HepG2 (cell line): ENCODE measurements at regions not wholly inside any gene's neighbourhood (a gene's known extent, or its start where the extent isn't known, plus 50 kb on each side); places are given as distances from the start of the nearest gene placed in this dataset.

Source experiments
- ATAC-seq: fragments of 200-7000 bp; cut with Tn5 transposase; 3 replicates; pipeline ENCODE4 v1.9.1; 2020; ENCODE audit warnings: mild to moderate bottlenecking, moderate library complexity
- BruUV-seq: library from RNA; stranded (reverse); fragments of 400-500 nt; replicated peaks from 2 replicates; lab custom pipeline; 2021; lab: Mats Ljungman, UMichigan
- CTCF ChIA-PET: fragments of 300-600 bp; formaldehyde crosslinking; extraction: SDS; loops from one replicate; lab custom pipeline; 2021; ENCODE audit warnings: low total read pairs, inconsistent platforms, low intra/inter-chr PET ratio; lab: Yijun Ruan, JAX
- POLR2A ChIA-PET: fragments of 350-600 bp; sonication (Branson Sonifier 250); formaldehyde crosslinking; loops from one replicate; lab custom pipeline; 2020; ENCODE audit warnings: antibody characterized with exemption, inconsistent platforms; lab: Yijun Ruan, JAX
- DNase-seq: peaks from one replicate; pipeline ENCODE4 v3.0.0-alpha.2; 2015; ENCODE audit warnings: low spot score
- FAIRE-seq: peaks from 3 replicates; lab custom pipeline; 2011; peaks lifted over from hg19 to GRCh38; lab: Jason Lieb, UNC
- H2AFZ ChIP-seq: one replicate; pipeline ENCODE4 v1.6.1; 2011; ENCODE audit warnings: low read length, inconsistent platforms
- H3K27ac ChIP-seq: fragments of 300-600 bp; 3 replicates; pipeline ENCODE4 v1.8.0; 2011; ENCODE audit warnings: mixed run types, mild to moderate bottlenecking, mixed read lengths, low read length, inconsistent platforms; ENCODE audit not compliant: insufficient read depth; ENCODE audit errors: extremely low read length
- H3K27me3 ChIP-seq, 2 experiments: fragments of 200-600 bp in 1 of 2; 2 replicates in 1 of 2; 3 replicates in 1 of 2; pipeline versions ENCODE4 v1.6.0 to v1.8.0; 2011; ENCODE audit warnings: low read length in 2 of 2, mild to moderate bottlenecking in 2 of 2, moderate library complexity in 2 of 2, inconsistent platforms in 1 of 2; ENCODE audit not compliant: insufficient read depth in 2 of 2, control insufficient read depth in 1 of 2
- H3K36me3 ChIP-seq, 2 experiments: fragments of 200-600 bp in 1 of 2; replicated peaks in 1 of 2; 2 replicates in 1 of 2; 3 replicates in 1 of 2; pipeline versions ENCODE4 v1.5.1 to v1.8.0; 2011; ENCODE audit warnings: low read length in 2 of 2, inconsistent platforms in 1 of 2; ENCODE audit not compliant: insufficient read depth in 2 of 2, control insufficient read depth in 1 of 2
- H3K4me1 ChIP-seq: 2 replicates; pipeline ENCODE4 v1.5.1; 2012; ENCODE audit warnings: low read length, inconsistent platforms; ENCODE audit not compliant: insufficient read depth
- H3K4me2 ChIP-seq: 2 replicates; pipeline ENCODE4 v1.6.0; 2011; ENCODE audit warnings: low read depth, low read length, inconsistent platforms
- H3K4me3 ChIP-seq, 3 experiments: fragments of 200-600 bp in 1 of 3; sonication (generic), shearing (Covaris generic) in 1 of 3; replicated peaks in 1 of 3; 2 replicates each; pipeline ENCODE4 v1.5.1; 2011 to 2016; ENCODE audit warnings: low read length in 3 of 3, inconsistent platforms in 2 of 3, low read depth in 2 of 3, mild to moderate bottlenecking in 2 of 3, control low read depth in 1 of 3, mixed read lengths in 1 of 3; ENCODE audit not compliant: insufficient read depth in 1 of 3
- H3K79me2 ChIP-seq: one replicate; pipeline ENCODE4 v1.6.1; 2011; ENCODE audit warnings: low read length, inconsistent platforms; ENCODE audit not compliant: insufficient read depth
- H3K9ac ChIP-seq: 2 replicates; pipeline ENCODE4 v1.6.0; 2011; ENCODE audit warnings: mild to moderate bottlenecking, low read depth, low read length, inconsistent platforms; ENCODE audit not compliant: insufficient read depth
- H3K9me3 ChIP-seq: 2 replicates; pipeline ENCODE4 v1.5.1; 2012; ENCODE audit warnings: mild to moderate bottlenecking, low read length
- H4K20me1 ChIP-seq: 2 replicates; pipeline ENCODE4 v1.6.0; 2011; ENCODE audit warnings: inconsistent platforms, mild to moderate bottlenecking, low read length, moderate library complexity; ENCODE audit not compliant: insufficient read depth
- AGO1 ChIP-seq: fragments of 200-400 bp; formaldehyde crosslinking; IDR thresholded peaks from 2 replicates; pipeline ENCODE4 v1.6.1; 2017; ENCODE audit warnings: mild to moderate bottlenecking, low read depth, low read length, moderate library complexity; ENCODE audit not compliant: poor library complexity, severe bottlenecking
- ATF7-NPFF ChIP-seq: sonication (generic); formaldehyde crosslinking; IDR thresholded peaks from 2 replicates; pipeline ENCODE4 v1.8.1; 2023; ENCODE audit warnings: mild to moderate bottlenecking, low read depth, missing genetic modification reagents, moderate library complexity
- ATM ChIP-seq: fragments of 450-650 bp; IDR thresholded peaks from 2 replicates; pipeline ENCODE4 v1.7.1; 2017; ENCODE audit warnings: mild to moderate bottlenecking, borderline replicate concordance
- BRF2 ChIP-seq: sonication (generic); formaldehyde crosslinking; IDR thresholded peaks from 2 replicates; pipeline ENCODE4 v1.8.1; 2022; ENCODE audit warnings: mild to moderate bottlenecking, missing genetic modification reagents
- NFATC3 ChIP-seq: sonication (generic); formaldehyde crosslinking; IDR thresholded peaks from 2 replicates; pipeline ENCODE4 v1.5.1; 2020; ENCODE audit warnings: mild to moderate bottlenecking, missing genetic modification reagents
- PHF20 ChIP-seq: sonication (generic); formaldehyde crosslinking; IDR thresholded peaks from 2 replicates; pipeline ENCODE4 v1.5.0; 2020; ENCODE audit warnings: mild to moderate bottlenecking, missing genetic modification reagents
- TBX2 ChIP-seq: sonication (generic); formaldehyde crosslinking; IDR thresholded peaks from 2 replicates; pipeline ENCODE4 v1.5.0; 2020; ENCODE audit warnings: missing genetic modification reagents, mild to moderate bottlenecking, borderline replicate concordance
- TFDP1 ChIP-seq: IDR thresholded peaks from 2 replicates; pipeline ENCODE4 v1.6.1; 2016; ENCODE audit warnings: missing compliant biosample characterization, missing genetic modification reagents, borderline replicate concordance
- ZBTB26 ChIP-seq: IDR thresholded peaks from 2 replicates; pipeline ENCODE4 v1.6.1; 2016; ENCODE audit warnings: missing compliant biosample characterization, missing genetic modification reagents, borderline replicate concordance
- ZNF24 ChIP-seq: fragments of 450-650 bp; IDR thresholded peaks from 2 replicates; pipeline ENCODE4 v1.6.1; 2017; ENCODE audit warnings: antibody characterized with exemption, mild to moderate bottlenecking
- ZNF569 ChIP-seq: sonication (generic); formaldehyde crosslinking; IDR thresholded peaks from 2 replicates; pipeline ENCODE4 v1.5.0; 2020; ENCODE audit warnings: mild to moderate bottlenecking, missing genetic modification reagents, moderate library complexity, borderline replicate concordance
- ZNF615 ChIP-seq: sonication (generic); formaldehyde crosslinking; IDR thresholded peaks from 2 replicates; pipeline ENCODE4 v1.5.0; 2020; ENCODE audit warnings: mild to moderate bottlenecking, missing genetic modification reagents, borderline replicate concordance
- ZNF7 ChIP-seq: IDR thresholded peaks from 2 replicates; pipeline ENCODE4 v1.6.1; 2016; ENCODE audit warnings: missing biosample characterization, missing genetic modification reagents
- ZSCAN30 ChIP-seq: sonication (generic); formaldehyde crosslinking; IDR thresholded peaks from 2 replicates; pipeline ENCODE4 v1.5.0; 2020; ENCODE audit warnings: mild to moderate bottlenecking, missing genetic modification reagents
- in situ Hi-C: cut with HindIII; loops from 2 replicates; pipeline ENCODE4 v1.10.0; 2017; ENCODE audit warnings: low pct_unique_long_range_greater_than_20kb; ENCODE audit not compliant: extremely low pct_ligation_motif_present
- intact Hi-C: fragments of 100-400 bp; cut with micrococcal nuclease; formaldehyde crosslinking; loops from one replicate; pipeline ENCODE4 v1.10.0; 2022; ENCODE audit not compliant: unreplicated experiment

- TF ChIP-seq ZNF7 (CRISPR knock-in tag), result no peak
- no peak for TF ChIP-seq ATM
- no peak for TF ChIP-seq ZBTB26
These were observed 58.9 kb upstream of the FAM9C start (continued) for GRCh38 chrX:13103188-13103913.

- DNase-seq (no peak), ATAC-seq (no peak), FAIRE-seq (no peak)
- BruUV-seq, result no TSS peak
- POLR2A ChIA-PET, result no interaction called here
- in situ Hi-C loops, result no loop called here
- Histone ChIP-seq H3K9me3 (no peaks in the 10 kb centered on the region), H3K79me2 (no peaks in the 10 kb centered on the region), H3K4me3 (no peak overlapping the region), H3K36me3 (no peaks in the 10 kb centered on the region), H3K9ac (no peak overlapping the region), H4K20me1 (no peaks in the 10 kb centered on the region), H2AFZ (no peak overlapping the region), H3K4me2 (no peak overlapping the region), H3K4me1 (no peaks in the 10 kb centered on the region), H3K27me3 (no peaks in the 10 kb centered on the region), H3K27ac (no peak overlapping the region)
- TF ChIP-seq ZNF24 (no peak), NFATC3 (CRISPR knock-in tag) (no peak), ATF7-NPFF (CRISPR knock-in tag) (no peak), AGO1 (no peak), TFDP1 (CRISPR knock-in tag) (no peak), ZSCAN30 (CRISPR knock-in tag) (no peak), PHF20 (CRISPR knock-in tag) (no peak), TBX2 (CRISPR knock-in tag) (no peak), ZNF569 (CRISPR knock-in tag) (no peak), ZNF615 (CRISPR knock-in tag) (no peak), BRF2 (CRISPR knock-in tag) (no peak)
- CTCF ChIA-PET, result no interaction called here
- intact Hi-C loops, result no loop called here
These were observed 58.2 kb upstream of the FAM9C start for GRCh38 chrX:13102636-13103035.
